BJ (cell line): ENCODE measurements at regions not wholly inside any gene's neighbourhood (a gene's known extent, or its start where the extent isn't known, plus 50 kb on each side); places are given as distances from the start of the nearest gene placed in this dataset.
"Not testable (repeated sequence)": the region's sequence is repeated elsewhere in the genome, so short reads cannot be mapped to it uniquely, and the experiment has no call there.

Experiments used
- CTCF ChIA-PET: fragments of 350-600 bp; formaldehyde crosslinking; extraction: SDS; loops from one replicate; lab custom pipeline; 2021; ENCODE audit warnings: antibody characterized with exemption, inconsistent platforms; lab: Yijun Ruan, JAX
- POLR2A ChIA-PET: fragments of 300-600 bp; sonication (Branson Sonifier 250); formaldehyde crosslinking; extraction: SDS; loops from one replicate; lab custom pipeline; 2021; ENCODE audit warnings: antibody characterized with exemption; lab: Charles Lee
- DNase-seq: peaks from one replicate; pipeline ENCODE4 v3.0.0-alpha.2; 2011; ENCODE audit warnings: low read depth
- H3K27me3 ChIP-seq: 2 replicates; pipeline ENCODE4 v1.6.0; 2011; ENCODE audit warnings: low read length; ENCODE audit not compliant: control insufficient read depth, insufficient read depth
- H3K36me3 ChIP-seq: 2 replicates; pipeline ENCODE4 v1.5.1; 2011; ENCODE audit warnings: low read length; ENCODE audit not compliant: control insufficient read depth, insufficient read depth
- H3K4me3 ChIP-seq: 2 replicates; pipeline ENCODE4 v1.5.1; 2011; ENCODE audit warnings: low read depth, mild to moderate bottlenecking, control low read depth, low read length
- CTCF ChIP-seq: IDR thresholded peaks from 2 replicates; pipeline ENCODE4 v1.5.1; 2011; ENCODE audit warnings: low read depth, mild to moderate bottlenecking, control low read depth, inconsistent platforms, low read length, moderate library complexity; ENCODE audit not compliant: insufficient read depth

- no peaks in the 10 kb centered on the region for H3K27me3 ChIP-seq
- H3K36me3 ChIP-seq: no peaks in the 10 kb centered on the region
- POLR2A ChIA-PET: no interaction called here
- CTCF ChIA-PET: interaction anchor here (1.1 kb wide), 1 partner anchor 16 kb away, joined by 3 read pairs; no protein-coding TSS in a partner anchor
- DNase-seq: no peak
- no peak for TF ChIP-seq CTCF
- no peak overlapping the region for H3K4me3 ChIP-seq
These were observed 134.1 kb upstream of the MAMLD1 start for GRCh38 chrX:150229030-150229429.

GRCh38 chrX:150229481-150229880, 133.6 kb upstream of the MAMLD1 start:
- no peak for TF ChIP-seq CTCF
- POLR2A ChIA-PET: no interaction called here
- Histone ChIP-seq H3K36me3 (no peaks in the 10 kb centered on the region), H3K27me3 (no peaks in the 10 kb centered on the region), H3K4me3 (no peak overlapping the region)
- DNase-seq: no peak
- CTCF ChIA-PET: interaction anchor here (1.1 kb wide), 1 partner anchor 16 kb away, joined by 3 read pairs; no protein-coding TSS in a partner anchor

- POLR2A ChIA-PET, DNase-seq, CTCF ChIA-PET, H3K36me3 ChIP-seq, H3K4me3 ChIP-seq, H3K27me3 ChIP-seq: not testable (repeated sequence)
These were observed 132.2 kb upstream of the MAMLD1 start for GRCh38 chrX:150230952-150231351.

- DNase-seq, CTCF ChIA-PET, H3K4me3 ChIP-seq, H3K36me3 ChIP-seq, POLR2A ChIA-PET, H3K27me3 ChIP-seq: not testable (repeated sequence)
These were observed 131.7 kb upstream of the MAMLD1 start for GRCh38 chrX:150231368-150231767.

GRCh38 chrX:150232222-150232621, 130.9 kb upstream of the MAMLD1 start:
- H3K4me3 ChIP-seq, H3K36me3 ChIP-seq, POLR2A ChIA-PET, H3K27me3 ChIP-seq, CTCF ChIA-PET, DNase-seq: not testable (repeated sequence)

GRCh38 chrX:150234126-150234525, 129.0 kb upstream of the MAMLD1 start:
- Histone ChIP-seq H3K36me3 (no peaks in the 10 kb centered on the region), H3K4me3 (no peak overlapping the region), H3K27me3 (no peaks in the 10 kb centered on the region)
- CTCF ChIA-PET: interaction anchor here (0.6 kb wide), 1 partner anchor 29 kb away, joined by 3 read pairs; no protein-coding TSS in a partner anchor
- DNase-seq: no peak
- POLR2A ChIA-PET: no interaction called here
- TF ChIP-seq CTCF: no peak

- Histone ChIP-seq H3K36me3 (no peaks in the 10 kb centered on the region), H3K4me3 (no peak overlapping the region), H3K27me3 (no peaks in the 10 kb centered on the region)
- CTCF ChIA-PET: interaction anchor here (0.7 kb wide), 1 partner anchor 23 kb away, joined by 3 read pairs; no protein-coding TSS in a partner anchor
- no peak for DNase-seq
- TF ChIP-seq CTCF: no peak
- POLR2A ChIA-PET: no interaction called here
These were observed 126.8 kb upstream of the MAMLD1 start for GRCh38 chrX:150236327-150236726.
